Ishikawa (cell line): ENCODE measurements at regions not wholly inside any gene's neighbourhood (a gene's known extent, or its start where the extent isn't known, plus 50 kb on each side); places are given as distances from the start of the nearest gene placed in this dataset.

Experiments used
- CEBPB ChIP-seq: IDR thresholded peaks from 2 replicates; pipeline ENCODE4 v1.6.1; 2012
- CREB1 ChIP-seq: IDR thresholded peaks from 2 replicates; pipeline ENCODE4 v1.6.1; 2012; ENCODE audit warnings: low read depth
- EGR1 ChIP-seq: IDR thresholded peaks from 2 replicates; pipeline ENCODE4 v1.6.1; 2012
- EP300 ChIP-seq: IDR thresholded peaks from 2 replicates; pipeline ENCODE4 v1.6.1; 2012; ENCODE audit warnings: borderline replicate concordance
- FOXM1 ChIP-seq: IDR thresholded peaks from 2 replicates; pipeline ENCODE4 v1.6.1; 2012; ENCODE audit warnings: low read depth, borderline replicate concordance
- MAX ChIP-seq: IDR thresholded peaks from 2 replicates; pipeline ENCODE4 v1.6.1; 2012
- NFIC ChIP-seq: IDR thresholded peaks from 2 replicates; pipeline ENCODE4 v1.6.1; 2012
- RAD21 ChIP-seq: IDR thresholded peaks from 2 replicates; pipeline ENCODE4 v1.6.1; 2012; ENCODE audit warnings: low read depth
- REST ChIP-seq: IDR thresholded peaks from 2 replicates; pipeline ENCODE4 v1.6.1; 2012; ENCODE audit warnings: low read depth, mild to moderate bottlenecking
- TAF1 ChIP-seq: IDR thresholded peaks from 2 replicates; pipeline ENCODE4 v1.6.1; 2012; ENCODE audit warnings: low read depth, mild to moderate bottlenecking
- TCF12 ChIP-seq: IDR thresholded peaks from 2 replicates; pipeline ENCODE4 v1.6.1; 2012; ENCODE audit warnings: low read depth
- TEAD4 ChIP-seq: IDR thresholded peaks from 2 replicates; pipeline ENCODE4 v1.6.1; 2012
- USF1 ChIP-seq: IDR thresholded peaks from 2 replicates; pipeline ENCODE4 v1.6.1; 2012
- YY1 ChIP-seq: IDR thresholded peaks from 2 replicates; pipeline ENCODE4 v1.6.1; 2012; ENCODE audit warnings: low read depth
- ZBTB7A ChIP-seq: IDR thresholded peaks from 2 replicates; pipeline ENCODE4 v1.6.1; 2012; ENCODE audit warnings: low read depth

DNA sequence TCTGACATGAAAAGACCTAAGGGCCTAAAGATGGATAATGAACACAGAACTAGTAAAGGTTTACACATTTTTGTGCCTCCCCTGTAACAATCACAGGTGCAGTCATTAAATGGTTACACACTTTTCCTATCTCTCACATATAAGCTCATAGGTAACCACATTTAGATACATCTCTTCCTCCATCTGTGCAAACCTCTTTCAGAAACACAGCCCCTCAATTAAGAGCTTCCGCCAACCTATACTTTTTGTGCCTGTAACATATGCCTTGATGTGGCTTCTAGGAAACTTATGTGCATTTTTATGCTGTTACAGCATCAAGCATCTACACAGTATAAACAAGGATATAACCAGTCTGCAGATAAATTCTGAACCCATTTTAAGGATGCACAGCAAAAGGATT, 643.3 kb downstream of the BCL11A start:
- TF ChIP-seq TEAD4 (no peak), YY1 (no peak), EP300 (no peak), USF1 (no peak), CEBPB (no peak), MAX (no peak), NFIC (no peak), ZBTB7A (no peak), FOXM1 (no peak)

GRCh38 chr2:59909147-59909546, 644.3 kb downstream of the BCL11A start:
- no peak for TF ChIP-seq CEBPB
- no peak for TF ChIP-seq NFIC
- no peak for TF ChIP-seq TCF12
- TF ChIP-seq ZBTB7A: no peak
- TF ChIP-seq RAD21: no peak
- no peak for TF ChIP-seq MAX
- TF ChIP-seq FOXM1: no peak
- TF ChIP-seq CREB1: no peak
- no peak for TF ChIP-seq TEAD4
- no peak for TF ChIP-seq YY1
- no peak for TF ChIP-seq USF1
- no peak for TF ChIP-seq EGR1
- TF ChIP-seq REST: no peak
- TF ChIP-seq EP300: no peak
- no peak for TF ChIP-seq TAF1

GRCh38 chr2:59905731-59906130, 647.7 kb downstream of the BCL11A start:
- TF ChIP-seq USF1 (no peak), ZBTB7A (no peak), TAF1 (no peak), MAX (no peak), CREB1 (no peak), NFIC (no peak), EP300 (no peak), RAD21 (no peak), FOXM1 (no peak)

DNA sequence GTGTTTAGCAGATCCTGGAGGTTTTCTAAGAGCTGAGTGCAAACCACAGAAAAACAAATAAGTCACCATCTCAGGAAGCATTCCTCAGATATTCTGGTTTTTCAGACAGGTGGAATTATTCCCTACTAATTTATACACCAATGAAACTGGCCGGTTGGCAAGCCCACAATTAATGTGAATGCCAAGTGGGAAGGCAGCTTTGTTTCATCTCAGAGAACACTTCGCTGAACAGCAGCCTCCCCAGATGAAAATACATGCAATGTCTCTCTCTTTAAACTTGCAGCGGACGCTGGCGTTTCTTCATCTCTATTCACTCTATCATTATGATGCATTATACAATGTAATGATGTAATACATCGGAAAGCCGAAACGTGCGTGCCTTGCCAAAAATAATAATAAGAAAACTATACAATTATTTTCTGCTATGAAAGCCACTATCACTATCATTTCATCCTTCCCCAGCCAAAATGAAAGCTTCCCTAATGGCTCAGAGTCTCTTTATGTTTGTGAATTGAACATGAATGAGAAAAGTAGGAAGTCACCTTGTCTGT, 649.4 kb downstream of the BCL11A start:
- TF ChIP-seq ZBTB7A (no peak), EGR1 (no peak), TCF12 (no peak), USF1 (no peak), RAD21 (no peak), YY1 (no peak), FOXM1 (no peak), TEAD4 (no peak), TAF1 (no peak), CREB1 (no peak), REST (no peak), NFIC (no peak), MAX (no peak)
